ENCODE measurements at regions not wholly inside any gene's neighbourhood (a gene's known extent, or its start where the extent isn't known, plus 50 kb on each side); places are given as distances from the start of the nearest gene placed in this dataset.

DNA sequence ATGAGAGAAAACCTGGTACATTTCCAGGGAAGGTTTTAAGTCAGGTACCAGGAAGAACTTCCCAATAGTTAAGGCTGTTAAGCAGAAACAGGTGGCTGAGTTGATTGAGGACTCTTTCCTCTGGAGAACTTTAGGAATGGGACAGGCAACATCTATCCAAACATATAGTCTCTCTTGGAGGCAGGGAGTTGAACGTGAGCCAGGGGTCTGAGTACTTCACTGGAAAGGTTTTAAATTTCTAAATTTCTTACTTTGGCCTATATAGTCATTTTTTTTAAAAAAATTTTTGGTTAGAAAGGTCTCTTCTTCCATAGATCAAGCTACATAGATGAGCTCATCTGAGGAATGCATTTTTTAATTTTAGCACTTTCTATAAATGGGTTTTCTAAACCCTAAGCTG is 261.4 kb upstream of the TCF4 start:
- TF ChIP-seq, protein P1, sequence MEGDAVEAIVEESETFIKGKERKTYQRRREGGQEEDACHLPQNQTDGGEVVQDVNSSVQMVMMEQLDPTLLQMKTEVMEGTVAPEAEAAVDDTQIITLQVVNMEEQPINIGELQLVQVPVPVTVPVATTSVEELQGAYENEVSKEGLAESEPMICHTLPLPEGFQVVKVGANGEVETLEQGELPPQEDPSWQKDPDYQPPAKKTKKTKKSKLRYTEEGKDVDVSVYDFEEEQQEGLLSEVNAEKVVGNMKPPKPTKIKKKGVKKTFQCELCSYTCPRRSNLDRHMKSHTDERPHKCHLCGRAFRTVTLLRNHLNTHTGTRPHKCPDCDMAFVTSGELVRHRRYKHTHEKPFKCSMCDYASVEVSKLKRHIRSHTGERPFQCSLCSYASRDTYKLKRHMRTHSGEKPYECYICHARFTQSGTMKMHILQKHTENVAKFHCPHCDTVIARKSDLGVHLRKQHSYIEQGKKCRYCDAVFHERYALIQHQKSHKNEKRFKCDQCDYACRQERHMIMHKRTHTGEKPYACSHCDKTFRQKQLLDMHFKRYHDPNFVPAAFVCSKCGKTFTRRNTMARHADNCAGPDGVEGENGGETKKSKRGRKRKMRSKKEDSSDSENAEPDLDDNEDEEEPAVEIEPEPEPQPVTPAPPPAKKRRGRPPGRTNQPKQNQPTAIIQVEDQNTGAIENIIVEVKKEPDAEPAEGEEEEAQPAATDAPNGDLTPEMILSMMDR (conservative IDR thresholded peaks at IDR 0.05) = no peak
- Mint-ChIP-seq H3K9me3 (no peaks in the 10 kb centered on the region), H3K27ac (ENCODE audit: unreplicated experiment) (no peak overlapping the region), H3K4me1 (no peaks in the 10 kb centered on the region), H3K4me3 (no peak overlapping the region), H3K36me3 (ENCODE audit: low read depth) (no peaks in the 10 kb centered on the region), H3K27me3 (ENCODE audit: low read depth) (no peaks in the 10 kb centered on the region)
- DNase-seq (ENCODE audit: low read depth, low spot score) = no peak

DNA sequence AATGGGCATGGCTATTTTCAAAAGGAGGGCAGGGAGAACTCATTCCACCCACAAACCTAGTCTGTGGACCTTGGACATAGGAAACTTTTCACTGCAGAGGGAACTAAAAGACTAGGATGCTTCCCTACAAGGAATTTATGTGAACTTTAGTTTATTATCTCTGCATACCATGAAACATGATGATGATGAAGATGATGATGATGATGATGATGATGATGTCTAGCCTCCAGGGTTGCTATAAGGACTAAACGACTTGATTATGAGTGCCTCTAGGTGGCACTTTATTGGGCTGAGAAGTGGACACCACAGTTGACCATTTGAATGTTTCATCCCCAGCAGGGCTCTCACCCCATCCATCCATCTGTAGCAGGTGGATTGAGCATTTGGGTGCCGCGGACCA is 260.0 kb upstream of the TCF4 start:
- no peak for DNase-seq (ENCODE audit: low read depth, low spot score)
- Mint-ChIP-seq H3K9me3 (no peaks in the 10 kb centered on the region), H3K4me1 (no peaks in the 10 kb centered on the region), H3K36me3 (ENCODE audit: low read depth) (no peaks in the 10 kb centered on the region), H3K4me3 (no peak overlapping the region), H3K27me3 (ENCODE audit: low read depth) (no peaks in the 10 kb centered on the region), H3K27ac (ENCODE audit: unreplicated experiment) (no peak overlapping the region)
- TF ChIP-seq, protein P1 (conservative IDR thresholded peaks at IDR 0.05) = no peak

DNA sequence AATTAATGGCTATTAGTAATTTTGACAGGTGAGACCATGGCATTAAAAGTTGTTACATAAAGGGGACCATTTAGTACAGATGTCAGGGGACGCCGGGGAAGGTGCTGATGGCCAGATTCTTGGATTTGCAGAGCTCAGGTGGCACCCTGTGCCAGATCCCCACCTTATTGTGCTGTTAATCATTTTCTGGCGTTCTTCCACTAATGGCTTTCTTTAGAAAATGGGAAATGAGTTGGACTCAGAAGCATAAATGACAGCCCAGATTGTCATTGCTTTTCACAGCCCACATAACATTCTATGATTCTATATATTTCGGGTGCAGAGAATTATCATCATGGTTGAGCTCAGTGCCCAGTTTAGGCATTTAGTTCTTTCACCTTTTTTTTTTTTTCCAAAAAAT is 257.2 kb upstream of the TCF4 start:
- Mint-ChIP-seq H3K9me3 (peaks cover 3% of the 10 kb centered on the region), H3K36me3 (ENCODE audit: low read depth) (peaks cover 6% of the 10 kb centered on the region), H3K27me3 (ENCODE audit: low read depth) (no peaks in the 10 kb centered on the region), H3K4me3 (no peak overlapping the region), H3K27ac (ENCODE audit: unreplicated experiment) (no peak overlapping the region), H3K4me1 (no peaks in the 10 kb centered on the region)
- no peak for DNase-seq (ENCODE audit: low read depth, low spot score)
- TF ChIP-seq, protein P1 (conservative IDR thresholded peaks at IDR 0.05) = no peak

DNA sequence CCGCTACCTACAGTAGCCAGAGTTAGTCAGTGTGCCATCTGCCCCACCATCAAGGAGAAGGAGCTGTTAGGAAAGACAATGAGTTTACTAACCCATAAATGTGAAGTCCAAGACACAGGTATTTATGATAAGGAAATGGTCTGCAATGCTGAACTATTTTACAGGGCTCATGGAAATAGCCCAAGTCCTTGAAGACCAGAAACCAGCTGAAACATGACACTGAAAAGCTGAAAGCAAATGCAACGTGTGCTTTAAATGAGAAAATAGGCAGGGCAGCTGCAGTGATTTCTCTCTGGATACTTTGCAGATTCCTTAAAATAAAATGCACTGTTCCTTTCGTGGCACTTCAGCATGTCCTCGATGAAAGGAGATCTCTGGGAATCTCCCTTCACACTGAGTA is 256.4 kb upstream of the TCF4 start:
- Mint-ChIP-seq H3K9me3 (peaks cover 9% of the 10 kb centered on the region), H3K4me1 (no peaks in the 10 kb centered on the region), H3K36me3 (ENCODE audit: low read depth) (peaks cover 15% of the 10 kb centered on the region), H3K27ac (ENCODE audit: unreplicated experiment) (no peak overlapping the region), H3K27me3 (ENCODE audit: low read depth) (no peaks in the 10 kb centered on the region), H3K4me3 (no peak overlapping the region)
- no peak for DNase-seq (ENCODE audit: low read depth, low spot score)
- TF ChIP-seq, protein P1 (conservative IDR thresholded peaks at IDR 0.05) = no peak

DNA sequence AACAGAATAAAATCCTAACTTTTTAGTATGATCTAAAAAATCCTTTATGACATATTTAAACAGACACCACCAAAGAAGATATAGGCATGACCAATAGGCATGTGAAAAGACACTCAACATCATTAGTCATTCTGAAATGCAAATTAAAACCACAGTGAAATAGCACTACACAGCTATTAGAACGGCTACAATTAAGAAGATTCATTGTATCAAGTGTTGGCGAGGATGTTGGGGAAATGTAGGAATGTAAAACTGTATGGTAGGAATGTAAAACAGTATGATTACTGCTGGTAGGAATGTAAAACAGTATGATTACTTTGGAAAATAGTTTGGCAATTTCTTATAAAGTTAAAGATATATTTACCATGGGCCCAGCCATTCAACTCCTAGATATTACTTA is 253.3 kb upstream of the TCF4 start:
- Mint-ChIP-seq H3K27me3 (ENCODE audit: low read depth) (no peaks in the 10 kb centered on the region), H3K36me3 (ENCODE audit: low read depth) (peaks cover 30% of the 10 kb centered on the region), H3K27ac (ENCODE audit: unreplicated experiment) (no peak overlapping the region), H3K9me3 (peaks cover 13% of the 10 kb centered on the region), H3K4me1 (no peaks in the 10 kb centered on the region), H3K4me3 (no peak overlapping the region)
- DNase-seq (ENCODE audit: low read depth, low spot score) = no peak
- TF ChIP-seq, protein P1 (conservative IDR thresholded peaks at IDR 0.05) = no peak
